IMR-90 (cell line): ENCODE measurements at regions not wholly inside any gene's neighbourhood (a gene's known extent, or its start where the extent isn't known, plus 50 kb on each side); places are given as distances from the start of the nearest gene placed in this dataset.

Source experiments
- ATAC-seq: fragments of 200-7000 bp; cut with Tn5 transposase; 2 replicates; pipeline ENCODE4 v1.9.1; 2020; ENCODE audit warnings: low read depth, mild to moderate bottlenecking, moderate library complexity
- BruUV-seq: library from RNA; stranded (reverse); fragments of 400-500 nt; replicated peaks from 2 replicates; lab custom pipeline; 2021; lab: Mats Ljungman, UMichigan
- CTCF ChIA-PET: fragments of 300-600 bp; formaldehyde crosslinking; extraction: SDS; loops from one replicate; lab custom pipeline; 2021; ENCODE audit warnings: antibody characterized with exemption; lab: Yijun Ruan, JAX
- POLR2A ChIA-PET: fragments of 300-600 bp; sonication (Branson Sonifier 250); formaldehyde crosslinking; loops from one replicate; lab custom pipeline; 2022; ENCODE audit warnings: antibody characterized with exemption; ENCODE audit not compliant: unreplicated experiment; lab: Charles Lee
- DNase-seq: peaks from one replicate; pipeline ENCODE4 v3.0.0; 2013
- H2AFZ ChIP-seq: replicated peaks from 2 replicates; pipeline ENCODE3; 2013; ENCODE audit warnings: low read length, mild to moderate bottlenecking; ENCODE audit not compliant: poor library complexity
- H2AK5ac ChIP-seq: 2 replicates; pipeline ENCODE4 v1.6.1; 2013; ENCODE audit warnings: low read depth, low read length, inconsistent platforms
- H2AK9ac ChIP-seq: replicated peaks from 2 replicates; pipeline ENCODE3; 2013; ENCODE audit warnings: mild to moderate bottlenecking, low read depth, low read length, moderate library complexity; ENCODE audit not compliant: poor library complexity
- H2BK120ac ChIP-seq: 2 replicates; pipeline ENCODE4 v1.6.1; 2013; ENCODE audit warnings: low read depth, low read length, inconsistent platforms
- H2BK15ac ChIP-seq: 3 replicates; pipeline ENCODE4 v1.6.1; 2013; ENCODE audit warnings: low read depth, low read length, inconsistent platforms
- H2BK20ac ChIP-seq: 2 replicates; pipeline ENCODE4 v1.6.1; 2013; ENCODE audit warnings: low read depth, mild to moderate bottlenecking, inconsistent platforms, low read length, moderate library complexity
- H2BK5ac ChIP-seq: 2 replicates; pipeline ENCODE4 v1.6.1; 2013; ENCODE audit warnings: mild to moderate bottlenecking, low read depth, low read length, inconsistent platforms; ENCODE audit not compliant: poor library complexity, severe bottlenecking
- H3K14ac ChIP-seq: replicated peaks from 2 replicates; pipeline ENCODE4 v1.6.1; 2013; ENCODE audit warnings: low read depth, low read length, inconsistent platforms
- H3K18ac ChIP-seq: 2 replicates; pipeline ENCODE4 v1.6.1; 2013; ENCODE audit warnings: low read depth, low read length, control low read depth
- H3K23ac ChIP-seq: 2 replicates; pipeline ENCODE4 v1.6.1; 2013; ENCODE audit warnings: low read depth, low read length, inconsistent platforms
- H3K27ac ChIP-seq: 2 replicates; pipeline ENCODE4 v1.5.1; 2013; ENCODE audit warnings: mild to moderate bottlenecking, control low read depth, low read length; ENCODE audit not compliant: insufficient read depth
- H3K27me3 ChIP-seq: 2 replicates; pipeline ENCODE4 v1.6.1; 2013; ENCODE audit warnings: low read length; ENCODE audit not compliant: control insufficient read depth, insufficient read depth
- H3K36me3 ChIP-seq: 2 replicates; pipeline ENCODE4 v1.6.1; 2013; ENCODE audit warnings: low read length, mixed read lengths; ENCODE audit not compliant: control insufficient read depth, insufficient read depth
- H3K4ac ChIP-seq: 2 replicates; pipeline ENCODE4 v1.6.1; 2013; ENCODE audit warnings: low read depth, low read length, inconsistent platforms
- H3K4me1 ChIP-seq: 2 replicates; pipeline ENCODE4 v1.6.1; 2013; ENCODE audit warnings: low read length, mixed read lengths; ENCODE audit not compliant: control insufficient read depth, insufficient read depth
- H3K4me2 ChIP-seq: 2 replicates; pipeline ENCODE4 v1.6.1; 2013; ENCODE audit warnings: low read depth, mild to moderate bottlenecking, control low read depth, low read length, moderate library complexity
- H3K4me3 ChIP-seq: 2 replicates; pipeline ENCODE4 v1.5.1; 2013; ENCODE audit warnings: low read depth, mild to moderate bottlenecking, control low read depth, low read length, moderate library complexity; ENCODE audit not compliant: insufficient read depth
- H3K56ac ChIP-seq: 2 replicates; pipeline ENCODE4 v1.6.1; 2013; ENCODE audit warnings: low read length, inconsistent platforms; ENCODE audit not compliant: insufficient read depth; ENCODE audit errors: extremely low read depth
- H3K79me1 ChIP-seq, 2 experiments: 2 replicates each; pipeline ENCODE4 v1.6.1; 2013; ENCODE audit warnings: low read length in 2 of 2, inconsistent platforms in 1 of 2, low read depth in 1 of 2
- H3K9ac ChIP-seq: 2 replicates; pipeline ENCODE4 v1.6.1; 2013; ENCODE audit warnings: low read depth, low read length, control low read depth
- H3K9me1 ChIP-seq: 2 replicates; pipeline ENCODE4 v1.6.1; 2013; ENCODE audit warnings: low read length, inconsistent platforms; ENCODE audit not compliant: insufficient read depth
- H3K9me3 ChIP-seq: 2 replicates; pipeline ENCODE4 v1.6.1; 2013; ENCODE audit warnings: low read length; ENCODE audit not compliant: control insufficient read depth, insufficient read depth
- H4K20me1 ChIP-seq: 2 replicates; pipeline ENCODE4 v1.6.1; 2013; ENCODE audit warnings: low read length, inconsistent platforms; ENCODE audit not compliant: insufficient read depth
- H4K5ac ChIP-seq: 2 replicates; pipeline ENCODE4 v1.6.1; 2013; ENCODE audit warnings: mild to moderate bottlenecking, low read depth, low read length, control low read depth
- H4K8ac ChIP-seq, 2 experiments: 2 replicates each; pipeline ENCODE4 v1.6.1; 2013; ENCODE audit warnings: low read depth in 2 of 2, low read length in 2 of 2, control low read depth in 1 of 2, inconsistent platforms in 1 of 2
- H4K91ac ChIP-seq: 2 replicates; pipeline ENCODE4 v1.6.1; 2013; ENCODE audit warnings: low read depth, low read length, inconsistent platforms; ENCODE audit not compliant: insufficient read depth
- MAZ ChIP-seq: IDR thresholded peaks from 2 replicates; pipeline ENCODE4 v1.6.1; 2012; ENCODE audit warnings: low read depth, mild to moderate bottlenecking, low read length, improper control_type of control experiment, moderate library complexity, borderline replicate concordance
- RAD21 ChIP-seq: IDR thresholded peaks from 2 replicates; pipeline ENCODE4 v1.6.1; 2012; ENCODE audit warnings: low read length, improper control_type of control experiment
- RFX5 ChIP-seq: IDR thresholded peaks from 2 replicates; pipeline ENCODE4 v1.8.0; 2012; ENCODE audit warnings: low read depth, mild to moderate bottlenecking, low read length, moderate library complexity
- WGBS, 2 experiments: methylation state at CpG; one replicate each; pipeline versions ENCODE4 v1.1.5 to v1.1.7; 2013; ENCODE audit warnings: missing lambda C conversion rate in 2 of 2; ENCODE audit not compliant: insufficient read length in 1 of 2; ENCODE audit errors: extremely low coverage in 2 of 2; 5-methylcytosine and 5-hydroxymethylcytosine counted together
- dilution Hi-C: fragments of 300-500 bp; cut with HindIII; formaldehyde crosslinking; loops from one replicate; pipeline ENCODE4 v1.14.3; 2018; ENCODE audit warnings: low sequenced_read_pairs; ENCODE audit not compliant: unreplicated experiment
- in situ Hi-C: fragments of 300-500 bp; cut with MboI; formaldehyde crosslinking; loops from 3 replicates; pipeline ENCODE4 v1.14.3; 2019; ENCODE audit warnings: low sequenced_read_pairs, inconsistent platforms, mixed read lengths
- intact Hi-C: fragments of 100-400 bp; cut with micrococcal nuclease; formaldehyde crosslinking; loops from 2 replicates; pipeline ENCODE4 v1.10.0; 2022

- Histone ChIP-seq H2AFZ (no peak overlapping the region), H4K91ac (no peak overlapping the region), H2AK9ac (no peak overlapping the region), H3K9me3 (no peaks in the 10 kb centered on the region), H3K4me2 (no peak overlapping the region), H4K8ac (no peak overlapping the region), H3K4ac (no peak overlapping the region), H4K20me1 (no peaks in the 10 kb centered on the region), H2BK15ac (no peak overlapping the region), H2BK5ac (no peak overlapping the region), H3K27ac (no peak overlapping the region), H4K5ac (no peak overlapping the region), H3K9me1 (no peaks in the 10 kb centered on the region), H2BK20ac (no peak overlapping the region), H3K18ac (no peak overlapping the region), H3K27me3 (peaks cover 2% of the 10 kb centered on the region; the same call in 1 of the 2 replicates), H2BK120ac (no peak overlapping the region), H3K56ac (no peak overlapping the region), H3K79me1 (no peaks in the 10 kb centered on the region), H3K4me1 (no peaks in the 10 kb centered on the region), H3K9ac (no peak overlapping the region), H3K14ac (no peak overlapping the region), H3K36me3 (no peaks in the 10 kb centered on the region), H3K4me3 (no peak overlapping the region), H3K23ac (no peak overlapping the region), H2AK5ac (no peak overlapping the region)
- BruUV-seq: no TSS peak
- ATAC-seq (no peak), DNase-seq (peak; percentile 8)
- dilution Hi-C loops: no loop called here
- intact Hi-C loops: no loop called here
- 58% methylated on average over 2 of the region's 7 CpGs; no CpG with 5 or more reads in 1 of the 2 experiments for WGBS, 2 experiments
- POLR2A ChIA-PET: no interaction called here
- no peak for TF ChIP-seq MAZ
- no peak for TF ChIP-seq RAD21
- TF ChIP-seq RFX5: no peak
- CTCF ChIA-PET: no interaction called here
- in situ Hi-C loops: no loop called here
Measured at GRCh38 chr1:60984062-60984799, 98.1 kb upstream of the NFIA start.
